ENCODE measurements at regions not wholly inside any gene's neighbourhood (a gene's known extent, or its start where the extent isn't known, plus 50 kb on each side); places are given as distances from the start of the nearest gene placed in this dataset.

DNA sequence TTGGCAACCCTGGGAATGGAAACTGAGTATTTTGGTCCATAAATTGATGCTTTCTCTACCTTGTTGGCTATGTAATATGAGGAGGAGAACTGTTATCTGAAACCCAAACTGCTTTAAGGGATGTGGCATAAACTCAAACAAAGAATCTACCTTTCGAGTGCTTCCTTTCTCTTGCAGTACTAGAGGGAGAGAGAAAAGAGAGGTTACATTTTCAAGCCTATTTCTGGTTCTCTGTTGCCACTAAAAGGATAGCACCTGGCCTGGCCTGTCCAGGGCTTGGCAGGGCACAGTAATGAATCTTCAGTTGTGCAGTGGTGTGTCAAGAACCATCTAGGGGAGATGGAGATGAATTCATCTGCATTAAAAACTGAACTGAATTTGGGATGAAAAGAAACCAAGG is 308.6 kb downstream of the PTTG2 start:
- Mint-ChIP-seq H3K36me3 (no peaks in the 10 kb centered on the region), H3K9me3 (no peaks in the 10 kb centered on the region), H3K4me3 (no peak overlapping the region), H3K27me3 (ENCODE audit: low read depth) (no peaks in the 10 kb centered on the region), H3K4me1 (no peaks in the 10 kb centered on the region), H3K27ac (no peak overlapping the region)
- ChIA-PET POLR2A (no interaction called here), CTCF (no interaction called here)
- no peak for ATAC-seq
- no peak for DNase-seq (ENCODE audit: low spot score)
- TF ChIP-seq FOXJ3 (CRISPR knock-in tag; IDR thresholded peaks at IDR 0.05; ENCODE audit: borderline replicate concordance) (no peak), TP53 (CRISPR knock-in tag; IDR thresholded peaks at IDR 0.05) (no peak), HMGA2 (CRISPR knock-in tag; IDR thresholded peaks at IDR 0.05) (no peak), CBFB (CRISPR knock-in tag; IDR thresholded peaks at IDR 0.05; ENCODE audit: low read depth) (no peak), NFATC4 (CRISPR knock-in tag; IDR thresholded peaks at IDR 0.05) (no peak), ZNF416 (CRISPR knock-in tag; IDR thresholded peaks at IDR 0.05) (no peak), GRHL2 (CRISPR knock-in tag; IDR thresholded peaks at IDR 0.05; ENCODE audit: insufficient replicate concordance, severe bottlenecking) (no peak), ZNF219 (CRISPR knock-in tag; IDR thresholded peaks at IDR 0.05; ENCODE audit: borderline replicate concordance) (no peak), ETV6 (CRISPR knock-in tag; IDR thresholded peaks at IDR 0.05) (no peak), ZNF138 (CRISPR knock-in tag; conservative IDR thresholded peaks at IDR 0.05) (no peak), MXD4 (CRISPR knock-in tag; IDR thresholded peaks at IDR 0.05; ENCODE audit: borderline replicate concordance) (no peak), TEAD4 (CRISPR knock-in tag; IDR thresholded peaks at IDR 0.05) (no peak), ZBTB21 (CRISPR knock-in tag; IDR thresholded peaks at IDR 0.05; ENCODE audit: borderline replicate concordance) (no peak), ZNF121 (CRISPR knock-in tag; IDR thresholded peaks at IDR 0.05) (no peak)
- TF ChIP-seq, protein P1, sequence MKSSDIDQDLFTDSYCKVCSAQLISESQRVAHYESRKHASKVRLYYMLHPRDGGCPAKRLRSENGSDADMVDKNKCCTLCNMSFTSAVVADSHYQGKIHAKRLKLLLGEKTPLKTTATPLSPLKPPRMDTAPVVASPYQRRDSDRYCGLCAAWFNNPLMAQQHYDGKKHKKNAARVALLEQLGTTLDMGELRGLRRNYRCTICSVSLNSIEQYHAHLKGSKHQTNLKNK (CRISPR knock-in tag; IDR thresholded peaks at IDR 0.05): no peak
- TF ChIP-seq, protein P2, sequence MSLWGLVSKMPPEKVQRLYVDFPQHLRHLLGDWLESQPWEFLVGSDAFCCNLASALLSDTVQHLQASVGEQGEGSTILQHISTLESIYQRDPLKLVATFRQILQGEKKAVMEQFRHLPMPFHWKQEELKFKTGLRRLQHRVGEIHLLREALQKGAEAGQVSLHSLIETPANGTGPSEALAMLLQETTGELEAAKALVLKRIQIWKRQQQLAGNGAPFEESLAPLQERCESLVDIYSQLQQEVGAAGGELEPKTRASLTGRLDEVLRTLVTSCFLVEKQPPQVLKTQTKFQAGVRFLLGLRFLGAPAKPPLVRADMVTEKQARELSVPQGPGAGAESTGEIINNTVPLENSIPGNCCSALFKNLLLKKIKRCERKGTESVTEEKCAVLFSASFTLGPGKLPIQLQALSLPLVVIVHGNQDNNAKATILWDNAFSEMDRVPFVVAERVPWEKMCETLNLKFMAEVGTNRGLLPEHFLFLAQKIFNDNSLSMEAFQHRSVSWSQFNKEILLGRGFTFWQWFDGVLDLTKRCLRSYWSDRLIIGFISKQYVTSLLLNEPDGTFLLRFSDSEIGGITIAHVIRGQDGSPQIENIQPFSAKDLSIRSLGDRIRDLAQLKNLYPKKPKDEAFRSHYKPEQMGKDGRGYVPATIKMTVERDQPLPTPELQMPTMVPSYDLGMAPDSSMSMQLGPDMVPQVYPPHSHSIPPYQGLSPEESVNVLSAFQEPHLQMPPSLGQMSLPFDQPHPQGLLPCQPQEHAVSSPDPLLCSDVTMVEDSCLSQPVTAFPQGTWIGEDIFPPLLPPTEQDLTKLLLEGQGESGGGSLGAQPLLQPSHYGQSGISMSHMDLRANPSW (CRISPR knock-in tag; conservative IDR thresholded peaks at IDR 0.05; ENCODE audit: low read depth): no peak
- TF ChIP-seq, protein P3, sequence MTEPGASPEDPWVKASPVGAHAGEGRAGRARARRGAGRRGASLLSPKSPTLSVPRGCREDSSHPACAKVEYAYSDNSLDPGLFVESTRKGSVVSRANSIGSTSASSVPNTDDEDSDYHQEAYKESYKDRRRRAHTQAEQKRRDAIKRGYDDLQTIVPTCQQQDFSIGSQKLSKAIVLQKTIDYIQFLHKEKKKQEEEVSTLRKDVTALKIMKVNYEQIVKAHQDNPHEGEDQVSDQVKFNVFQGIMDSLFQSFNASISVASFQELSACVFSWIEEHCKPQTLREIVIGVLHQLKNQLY (CRISPR knock-in tag; IDR thresholded peaks at IDR 0.05): no peak
- TF ChIP-seq, protein P4, sequence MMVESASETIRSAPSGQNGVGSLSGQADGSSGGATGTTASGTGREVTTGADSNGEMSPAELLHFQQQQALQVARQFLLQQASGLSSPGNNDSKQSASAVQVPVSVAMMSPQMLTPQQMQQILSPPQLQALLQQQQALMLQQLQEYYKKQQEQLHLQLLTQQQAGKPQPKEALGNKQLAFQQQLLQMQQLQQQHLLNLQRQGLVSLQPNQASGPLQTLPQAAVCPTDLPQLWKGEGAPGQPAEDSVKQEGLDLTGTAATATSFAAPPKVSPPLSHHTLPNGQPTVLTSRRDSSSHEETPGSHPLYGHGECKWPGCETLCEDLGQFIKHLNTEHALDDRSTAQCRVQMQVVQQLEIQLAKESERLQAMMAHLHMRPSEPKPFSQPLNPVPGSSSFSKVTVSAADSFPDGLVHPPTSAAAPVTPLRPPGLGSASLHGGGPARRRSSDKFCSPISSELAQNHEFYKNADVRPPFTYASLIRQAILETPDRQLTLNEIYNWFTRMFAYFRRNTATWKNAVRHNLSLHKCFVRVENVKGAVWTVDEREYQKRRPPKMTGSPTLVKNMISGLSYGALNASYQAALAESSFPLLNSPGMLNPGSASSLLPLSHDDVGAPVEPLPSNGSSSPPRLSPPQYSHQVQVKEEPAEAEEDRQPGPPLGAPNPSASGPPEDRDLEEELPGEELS (CRISPR knock-in tag; IDR thresholded peaks at IDR 0.05): no peak
- TF ChIP-seq, protein P5, sequence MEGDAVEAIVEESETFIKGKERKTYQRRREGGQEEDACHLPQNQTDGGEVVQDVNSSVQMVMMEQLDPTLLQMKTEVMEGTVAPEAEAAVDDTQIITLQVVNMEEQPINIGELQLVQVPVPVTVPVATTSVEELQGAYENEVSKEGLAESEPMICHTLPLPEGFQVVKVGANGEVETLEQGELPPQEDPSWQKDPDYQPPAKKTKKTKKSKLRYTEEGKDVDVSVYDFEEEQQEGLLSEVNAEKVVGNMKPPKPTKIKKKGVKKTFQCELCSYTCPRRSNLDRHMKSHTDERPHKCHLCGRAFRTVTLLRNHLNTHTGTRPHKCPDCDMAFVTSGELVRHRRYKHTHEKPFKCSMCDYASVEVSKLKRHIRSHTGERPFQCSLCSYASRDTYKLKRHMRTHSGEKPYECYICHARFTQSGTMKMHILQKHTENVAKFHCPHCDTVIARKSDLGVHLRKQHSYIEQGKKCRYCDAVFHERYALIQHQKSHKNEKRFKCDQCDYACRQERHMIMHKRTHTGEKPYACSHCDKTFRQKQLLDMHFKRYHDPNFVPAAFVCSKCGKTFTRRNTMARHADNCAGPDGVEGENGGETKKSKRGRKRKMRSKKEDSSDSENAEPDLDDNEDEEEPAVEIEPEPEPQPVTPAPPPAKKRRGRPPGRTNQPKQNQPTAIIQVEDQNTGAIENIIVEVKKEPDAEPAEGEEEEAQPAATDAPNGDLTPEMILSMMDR (IDR thresholded peaks at IDR 0.05): no peak
- TF ChIP-seq, protein P6, sequence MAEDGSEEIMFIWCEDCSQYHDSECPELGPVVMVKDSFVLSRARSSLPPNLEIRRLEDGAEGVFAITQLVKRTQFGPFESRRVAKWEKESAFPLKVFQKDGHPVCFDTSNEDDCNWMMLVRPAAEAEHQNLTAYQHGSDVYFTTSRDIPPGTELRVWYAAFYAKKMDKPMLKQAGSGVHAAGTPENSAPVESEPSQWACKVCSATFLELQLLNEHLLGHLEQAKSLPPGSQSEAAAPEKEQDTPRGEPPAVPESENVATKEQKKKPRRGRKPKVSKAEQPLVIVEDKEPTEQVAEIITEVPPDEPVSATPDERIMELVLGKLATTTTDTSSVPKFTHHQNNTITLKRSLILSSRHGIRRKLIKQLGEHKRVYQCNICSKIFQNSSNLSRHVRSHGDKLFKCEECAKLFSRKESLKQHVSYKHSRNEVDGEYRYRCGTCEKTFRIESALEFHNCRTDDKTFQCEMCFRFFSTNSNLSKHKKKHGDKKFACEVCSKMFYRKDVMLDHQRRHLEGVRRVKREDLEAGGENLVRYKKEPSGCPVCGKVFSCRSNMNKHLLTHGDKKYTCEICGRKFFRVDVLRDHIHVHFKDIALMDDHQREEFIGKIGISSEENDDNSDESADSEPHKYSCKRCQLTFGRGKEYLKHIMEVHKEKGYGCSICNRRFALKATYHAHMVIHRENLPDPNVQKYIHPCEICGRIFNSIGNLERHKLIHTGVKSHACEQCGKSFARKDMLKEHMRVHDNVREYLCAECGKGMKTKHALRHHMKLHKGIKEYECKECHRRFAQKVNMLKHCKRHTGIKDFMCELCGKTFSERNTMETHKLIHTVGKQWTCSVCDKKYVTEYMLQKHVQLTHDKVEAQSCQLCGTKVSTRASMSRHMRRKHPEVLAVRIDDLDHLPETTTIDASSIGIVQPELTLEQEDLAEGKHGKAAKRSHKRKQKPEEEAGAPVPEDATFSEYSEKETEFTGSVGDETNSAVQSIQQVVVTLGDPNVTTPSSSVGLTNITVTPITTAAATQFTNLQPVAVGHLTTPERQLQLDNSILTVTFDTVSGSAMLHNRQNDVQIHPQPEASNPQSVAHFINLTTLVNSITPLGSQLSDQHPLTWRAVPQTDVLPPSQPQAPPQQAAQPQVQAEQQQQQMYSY (CRISPR knock-in tag; IDR thresholded peaks at IDR 0.05): no peak
